Esophagus muscularis mucosa (tissue), 4 donors: ENCODE measurements at regions not wholly inside any gene's neighbourhood (a gene's known extent, or its start where the extent isn't known, plus 50 kb on each side); places are given as distances from the start of the nearest gene placed in this dataset.
A peak's percentile ranks its signal among the peaks of the same experiment; 100 is the strongest.

Experiments
- DNase-seq: peaks from one replicate; pipeline ENCODE4 v3.0.0-alpha.2; 2017; ENCODE audit errors: extremely low spot score
- H3K27ac ChIP-seq, 4 donors: fragments of 200-600 bp; sonication (generic); replicated peaks in 1 of 4; 1 replicate in 3 of 4; 2 replicates in 1 of 4; pipeline ENCODE4 v1.5.1; 2016 to 2019; ENCODE audit warnings: mild to moderate bottlenecking in 1 of 4
- H3K27me3 ChIP-seq, 4 donors: fragments of 200-600 bp; sonication (generic); one replicate each; pipeline versions ENCODE4 v1.5.1 to v1.6.0; 2016 to 2019
- H3K36me3 ChIP-seq, 4 donors: fragments of 200-600 bp; sonication (generic); one replicate each; pipeline ENCODE4 v1.5.1; 2016 to 2019
- H3K4me1 ChIP-seq, 4 donors: fragments of 200-600 bp; sonication (generic); one replicate each; pipeline ENCODE4 v1.5.1; 2016 to 2019
- H3K4me3 ChIP-seq, 4 donors: fragments of 200-600 bp; sonication (generic); 1 replicate in 2 of 4; 2 replicates in 2 of 4; pipeline ENCODE4 v1.5.1; 2016 to 2019; ENCODE audit warnings: mild to moderate bottlenecking in 4 of 4, moderate library complexity in 1 of 4
- H3K9me3 ChIP-seq, 4 donors: fragments of 200-600 bp; sonication (generic); 1 replicate in 3 of 4; 2 replicates in 1 of 4; pipeline ENCODE4 v1.5.1; 2016 to 2019
- EP300 ChIP-seq: sonication (generic); formaldehyde crosslinking; IDR thresholded peaks from one replicate; pipeline ENCODE4 v1.6.1; 2017; ENCODE audit warnings: antibody characterized with exemption
- POLR2A ChIP-seq: fragments of 450-650 bp; IDR thresholded peaks from one replicate; pipeline ENCODE4 v1.6.1; 2017; ENCODE audit warnings: antibody characterized with exemption, moderate library complexity, mild to moderate bottlenecking, low read depth
- POLR2AphosphoS5 ChIP-seq, 2 donors: sonication (generic); formaldehyde crosslinking; IDR thresholded peaks; one replicate each; pipeline ENCODE4 v1.6.1; 2017; ENCODE audit warnings: antibody characterized with exemption in 2 of 2
- WGBS: methylation state at CpG from one replicate; pipeline ENCODE4 v1.1.5; 2018; 5-methylcytosine and 5-hydroxymethylcytosine counted together
- intact Hi-C: fragments of 100-400 bp; cut with DNase I; formaldehyde crosslinking; loops from one replicate; pipeline ENCODE4 v1.15.1; 2023
- TF ChIP-seq, protein P1 (sequence below), 3 experiments: fragments of 200-600 bp in 2 of 3; fragments of 450-650 bp in 1 of 3; sonication (generic) in 2 of 3; IDR thresholded peaks; one replicate each; pipeline ENCODE4 v1.5.1; 2017 to 2019; ENCODE audit warnings: antibody characterized with exemption in 3 of 3, mild to moderate bottlenecking in 2 of 3, moderate library complexity in 1 of 3

- H3K36me3 ChIP-seq, result no peaks in the 10 kb centered on the region
- no peaks in the 10 kb centered on the region for H3K9me3 ChIP-seq
- intact Hi-C loops, result no loop called here
- H3K4me1 ChIP-seq, result no peaks in the 10 kb centered on the region
- H3K4me3 ChIP-seq, result no peak overlapping the region
- DNase-seq, result no peak
- no peak overlapping the region for H3K27ac ChIP-seq
- WGBS, result 43% methylated on average over 1 of the region's 1 CpG
- H3K27me3 ChIP-seq, result peaks cover 0 to 12% (median 0%) of the 10 kb centered on the region in 4 donors
- TF ChIP-seq EP300 (no peak), POLR2AphosphoS5 (IDR thresholded peaks at IDR 0.05) (no peak), POLR2A (no peak)
- TF ChIP-seq, protein P1, sequence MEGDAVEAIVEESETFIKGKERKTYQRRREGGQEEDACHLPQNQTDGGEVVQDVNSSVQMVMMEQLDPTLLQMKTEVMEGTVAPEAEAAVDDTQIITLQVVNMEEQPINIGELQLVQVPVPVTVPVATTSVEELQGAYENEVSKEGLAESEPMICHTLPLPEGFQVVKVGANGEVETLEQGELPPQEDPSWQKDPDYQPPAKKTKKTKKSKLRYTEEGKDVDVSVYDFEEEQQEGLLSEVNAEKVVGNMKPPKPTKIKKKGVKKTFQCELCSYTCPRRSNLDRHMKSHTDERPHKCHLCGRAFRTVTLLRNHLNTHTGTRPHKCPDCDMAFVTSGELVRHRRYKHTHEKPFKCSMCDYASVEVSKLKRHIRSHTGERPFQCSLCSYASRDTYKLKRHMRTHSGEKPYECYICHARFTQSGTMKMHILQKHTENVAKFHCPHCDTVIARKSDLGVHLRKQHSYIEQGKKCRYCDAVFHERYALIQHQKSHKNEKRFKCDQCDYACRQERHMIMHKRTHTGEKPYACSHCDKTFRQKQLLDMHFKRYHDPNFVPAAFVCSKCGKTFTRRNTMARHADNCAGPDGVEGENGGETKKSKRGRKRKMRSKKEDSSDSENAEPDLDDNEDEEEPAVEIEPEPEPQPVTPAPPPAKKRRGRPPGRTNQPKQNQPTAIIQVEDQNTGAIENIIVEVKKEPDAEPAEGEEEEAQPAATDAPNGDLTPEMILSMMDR (IDR thresholded peaks at IDR 0.05), result peak in 1 of 3 experiments; percentile 22
These were observed 94.0 kb downstream of the AQP4 start for GRCh38 chr18:26771524-26771923.

DNA sequence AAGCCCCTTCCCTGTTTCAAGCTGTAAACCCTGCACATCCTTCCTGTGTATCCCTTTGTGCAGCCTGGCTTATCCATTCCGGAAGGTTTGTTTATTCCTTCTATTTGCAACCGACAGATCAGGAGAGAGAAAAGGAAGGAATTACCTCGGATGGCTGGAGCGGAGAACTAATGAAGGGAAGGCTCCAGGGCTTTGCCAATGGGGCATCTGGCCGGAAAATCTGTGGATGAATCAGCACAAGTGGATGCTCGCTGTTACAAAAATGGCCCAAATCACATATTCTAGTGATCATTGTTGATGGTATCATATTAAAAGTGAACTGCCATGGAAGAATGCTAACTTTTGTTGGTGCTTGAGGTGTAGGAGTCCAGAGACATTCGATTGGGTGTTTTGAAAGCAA is 97.1 kb downstream of the AQP4 start:
- Histone ChIP-seq H3K27me3 (peaks cover 0 to 6% (median 0%) of the 10 kb centered on the region in 4 donors), H3K4me1 (no peaks in the 10 kb centered on the region), H3K9me3 (no peaks in the 10 kb centered on the region), H3K36me3 (no peaks in the 10 kb centered on the region), H3K4me3 (no peak overlapping the region), H3K27ac (no peak overlapping the region)
- TF ChIP-seq, protein P1 (IDR thresholded peaks at IDR 0.05), result no peak
- TF ChIP-seq POLR2AphosphoS5 (IDR thresholded peaks at IDR 0.05), result no peak
- TF ChIP-seq POLR2A, result no peak
- TF ChIP-seq EP300, result no peak
- 48% methylated on average over 7 of the region's 7 CpGs for WGBS
- peak; percentile 64 for DNase-seq
- intact Hi-C loops, result no loop called here

GRCh38 chr18:26765498-26765897 is 100.0 kb downstream of the AQP4 start:
- 94% methylated on average over 2 of the region's 2 CpGs for WGBS
- H3K9me3 ChIP-seq, result peaks cover 0 to 4% (median 2%) of the 10 kb centered on the region in 4 donors
- H3K36me3 ChIP-seq, result no peaks in the 10 kb centered on the region
- DNase-seq, result no peak
- H3K4me3 ChIP-seq, result no peak overlapping the region
- no peak overlapping the region for H3K27ac ChIP-seq
- no peak for TF ChIP-seq POLR2AphosphoS5 (IDR thresholded peaks at IDR 0.05)
- TF ChIP-seq EP300, result no peak
- no peak for TF ChIP-seq POLR2A
- TF ChIP-seq, protein P1 (IDR thresholded peaks at IDR 0.05), result no peak
- H3K27me3 ChIP-seq, result no peaks in the 10 kb centered on the region
- no peaks in the 10 kb centered on the region for H3K4me1 ChIP-seq
- intact Hi-C loops, result no loop called here

DNA sequence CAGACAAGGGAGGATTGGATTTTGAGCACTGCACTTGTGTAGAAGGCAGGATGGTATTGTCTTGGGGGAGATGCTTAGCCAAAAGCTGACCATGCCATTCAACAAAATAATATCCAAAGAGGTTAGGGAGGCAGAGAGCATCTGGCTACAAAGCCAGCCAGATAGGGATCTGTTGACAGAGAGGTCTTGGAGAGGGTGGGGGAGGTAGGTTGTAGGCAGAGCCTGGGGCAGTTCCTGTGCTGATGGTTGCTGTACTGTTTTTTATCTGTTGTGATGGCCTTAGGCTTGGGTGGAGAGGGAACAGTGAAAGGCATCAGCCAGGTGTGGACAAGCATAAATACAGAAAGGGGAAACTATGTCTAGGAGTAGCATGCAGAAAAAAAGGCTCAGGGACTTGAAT is 100.9 kb downstream of the AQP4 start:
- TF ChIP-seq POLR2A (no peak), POLR2AphosphoS5 (IDR thresholded peaks at IDR 0.05) (no peak), EP300 (no peak)
- DNase-seq, result peak; percentile 19
- no peaks in the 10 kb centered on the region for H3K36me3 ChIP-seq
- H3K4me3 ChIP-seq, result no peak overlapping the region
- H3K27ac ChIP-seq, result no peak overlapping the region
- H3K27me3 ChIP-seq, result no peaks in the 10 kb centered on the region
- H3K4me1 ChIP-seq, result no peaks in the 10 kb centered on the region
- H3K9me3 ChIP-seq, result peaks cover 0 to 4% (median 2%) of the 10 kb centered on the region in 4 donors
- intact Hi-C loops, result no loop called here

DNA sequence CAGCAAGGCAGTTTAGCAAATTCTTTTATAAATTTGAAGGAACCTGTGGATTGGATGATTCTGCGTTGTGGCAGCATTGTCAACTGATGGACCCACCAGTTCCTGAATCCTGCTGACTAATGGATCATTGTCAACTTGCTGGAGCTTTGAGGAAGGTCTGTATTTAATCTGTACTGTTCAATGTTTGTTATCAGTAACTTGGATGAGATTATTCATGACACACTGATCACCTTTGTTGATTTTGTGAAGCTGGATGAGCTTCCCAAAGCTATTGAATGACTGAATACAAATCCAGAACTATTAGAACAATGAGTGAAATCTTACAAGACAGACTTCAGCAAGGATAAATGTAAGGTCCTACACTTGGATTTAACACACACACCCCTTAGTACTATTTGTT is 101.3 kb downstream of the AQP4 start:
- DNase-seq, result no peak
- no peak overlapping the region for H3K4me3 ChIP-seq
- H3K9me3 ChIP-seq, result peaks cover 0 to 4% (median 2%) of the 10 kb centered on the region in 4 donors
- no peaks in the 10 kb centered on the region for H3K4me1 ChIP-seq
- H3K27me3 ChIP-seq, result no peaks in the 10 kb centered on the region
- H3K27ac ChIP-seq, result no peak overlapping the region
- whole genome bisulfite sequencing, result 83% methylated on average over 1 of the region's 1 CpG
- TF ChIP-seq POLR2AphosphoS5 (IDR thresholded peaks at IDR 0.05), result no peak
- TF ChIP-seq EP300, result no peak
- TF ChIP-seq, protein P1 (IDR thresholded peaks at IDR 0.05), result no peak
- no peak for TF ChIP-seq POLR2A
- H3K36me3 ChIP-seq, result no peaks in the 10 kb centered on the region
- intact Hi-C loops, result no loop called here
